HCT116 (cell line): ENCODE measurements at regions not wholly inside any gene's neighbourhood (a gene's known extent, or its start where the extent isn't known, plus 50 kb on each side); places are given as distances from the start of the nearest gene placed in this dataset.

Experiments
- ATAC-seq: fragments of 200-7000 bp; cut with Tn5 transposase; 2 replicates; pipeline ENCODE4 v1.9.1; 2020; ENCODE audit warnings: mild to moderate bottlenecking, moderate library complexity
- BruUV-seq: library from RNA; stranded (reverse); fragments of 400-500 nt; replicated peaks from 2 replicates; lab custom pipeline; 2021; lab: Mats Ljungman, UMichigan
- CTCF ChIA-PET: fragments of 300-600 bp; sonication (Branson Sonifier 250); formaldehyde crosslinking; loops from one replicate; lab custom pipeline; 2021; ENCODE audit warnings: antibody characterized with exemption; lab: Charles Lee
- POLR2A ChIA-PET: fragments of 300-600, 350-600 bp; sonication (Branson Sonifier 250); formaldehyde crosslinking; loops from one replicate; lab custom pipeline; 2021; ENCODE audit warnings: antibody characterized with exemption; lab: Charles Lee
- RAD21 ChIA-PET, 2 experiments: fragments of 300-600 bp; sonication (Branson Sonifier 250); formaldehyde crosslinking; loops; one replicate each; lab custom pipeline; 2023; ENCODE audit warnings: low total read pairs in 2 of 2; ENCODE audit not compliant: uncharacterized antibody in 2 of 2, unreplicated experiment in 2 of 2, low non-redundant PET in 1 of 2; lab: Charles Lee
- DNase-seq: peaks from one replicate; pipeline ENCODE4 v3.0.0-alpha.2; 2010; ENCODE audit warnings: low read depth, low spot score
- H2AFZ ChIP-seq: fragments of 200-600 bp; shearing (Covaris generic), sonication (generic); 2 replicates; pipeline ENCODE4 v1.6.1; 2017; ENCODE audit warnings: low read depth, mixed run types, mixed read lengths, antibody characterized with exemption, low read length; ENCODE audit not compliant: poor library complexity, severe bottlenecking
- H3K27ac ChIP-seq: 2 replicates; pipeline ENCODE4 v1.5.1; 2012; ENCODE audit warnings: low read depth, low read length
- H3K27me3 ChIP-seq: fragments of 200-600 bp; sonication (generic); 2 replicates; pipeline ENCODE4 v1.6.1; 2016; ENCODE audit warnings: mixed run types, low read length, mixed read lengths; ENCODE audit not compliant: insufficient read depth
- H3K36me3 ChIP-seq, 2 experiments: fragments of 200-500 bp in 1 of 2; fragments of 200-600 bp in 1 of 2; sonication (Bioruptor generic) in 1 of 2; sonication (generic) in 1 of 2; 2 replicates each; pipeline versions ENCODE4 v1.5.1 to v1.6.1; 2014 to 2016; ENCODE audit warnings: low read length in 2 of 2, inconsistent platforms in 1 of 2, mixed read lengths in 1 of 2, mixed run types in 1 of 2; ENCODE audit not compliant: insufficient read depth in 2 of 2, control insufficient read depth in 1 of 2
- H3K4me1 ChIP-seq, 2 experiments: fragments of 200-600 bp in 1 of 2; sonication (generic) in 1 of 2; 2 replicates each; pipeline versions ENCODE4 v1.5.1 to v1.6.1; 2012 to 2017; ENCODE audit warnings: low read length in 2 of 2, inconsistent platforms in 1 of 2, mild to moderate bottlenecking in 1 of 2, mixed read lengths in 1 of 2, mixed run types in 1 of 2, moderate library complexity in 1 of 2; ENCODE audit not compliant: insufficient read depth in 2 of 2, control insufficient read depth in 1 of 2
- H3K4me2 ChIP-seq: fragments of 200-600 bp; sonication (generic); 2 replicates; pipeline ENCODE4 v1.6.1; 2017; ENCODE audit warnings: mixed run types, low read length, mixed read lengths
- H3K4me3 ChIP-seq, 2 experiments: fragments of 200-600 bp in 1 of 2; sonication (generic) in 1 of 2; replicated peaks in 1 of 2; 2 replicates each; pipeline ENCODE4 v1.5.1; 2011 to 2016; ENCODE audit warnings: low read length in 2 of 2, control low read depth in 1 of 2, low read depth in 1 of 2, mild to moderate bottlenecking in 1 of 2, mixed read lengths in 1 of 2, mixed run types in 1 of 2
- H3K79me2 ChIP-seq: fragments of 200-600 bp; sonication (generic); 2 replicates; pipeline ENCODE4 v1.6.1; 2017; ENCODE audit warnings: mild to moderate bottlenecking, mixed run types, low read length, moderate library complexity, mixed read lengths; ENCODE audit not compliant: insufficient read depth
- H3K9ac ChIP-seq: fragments of 200-600 bp; sonication (generic); 2 replicates; pipeline ENCODE4 v1.6.1; 2016; ENCODE audit warnings: low read length, mixed read lengths
- H3K9me2 ChIP-seq: fragments of 200-600 bp; sonication (generic), shearing (Covaris generic); 2 replicates; pipeline ENCODE4 v1.6.1; 2017; ENCODE audit warnings: mixed run types, mild to moderate bottlenecking, moderate library complexity; ENCODE audit not compliant: insufficient read depth
- H3K9me3 ChIP-seq, 2 experiments: fragments of 200-500 bp in 1 of 2; fragments of 200-600 bp in 1 of 2; sonication (Bioruptor generic) in 1 of 2; sonication (generic) in 1 of 2; 2 replicates each; pipeline ENCODE4 v1.6.1; 2014 to 2017; ENCODE audit warnings: low read length in 2 of 2, mixed read lengths in 2 of 2, inconsistent platforms in 1 of 2, low read depth in 1 of 2, mild to moderate bottlenecking in 1 of 2, mixed run types in 1 of 2, moderate library complexity in 1 of 2; ENCODE audit not compliant: control insufficient read depth in 1 of 2, insufficient read depth in 1 of 2
- H4K20me1 ChIP-seq: fragments of 200-600 bp; sonication (generic), shearing (Covaris generic); 2 replicates; pipeline ENCODE4 v1.6.1; 2017; ENCODE audit warnings: mixed run types, mild to moderate bottlenecking, moderate library complexity; ENCODE audit not compliant: insufficient read depth
- CBX3 ChIP-seq: IDR thresholded peaks from 2 replicates; pipeline ENCODE4 v1.6.1; 2012; ENCODE audit warnings: low read depth
- CEBPB ChIP-seq: IDR thresholded peaks from 2 replicates; pipeline ENCODE4 v1.6.1; 2012; ENCODE audit warnings: low read depth
- EGR1 ChIP-seq: IDR thresholded peaks from 2 replicates; pipeline ENCODE4 v1.6.1; 2012; ENCODE audit warnings: low read depth
- ELF1 ChIP-seq: IDR thresholded peaks from 2 replicates; pipeline ENCODE4 v1.6.1; 2012; ENCODE audit warnings: low read depth, borderline replicate concordance
- EZH2 ChIP-seq: fragments of 200-600 bp; sonication (generic); IDR thresholded peaks from 2 replicates; pipeline ENCODE4 v1.6.1; 2017; ENCODE audit warnings: antibody characterized with exemption, mixed run types
- EZH2phosphoT487 ChIP-seq: fragments of 200-600 bp; IDR thresholded peaks from 2 replicates; pipeline ENCODE4 v1.6.1; 2018; ENCODE audit warnings: antibody characterized with exemption, borderline replicate concordance
- FOSL1 ChIP-seq: IDR thresholded peaks from 2 replicates; pipeline ENCODE4 v1.6.1; 2012; ENCODE audit warnings: low read depth
- JUND ChIP-seq: IDR thresholded peaks from 2 replicates; pipeline ENCODE4 v1.6.1; 2012
- POLR2A ChIP-seq: IDR thresholded peaks from 2 replicates; pipeline ENCODE4 v1.7.0; 2011; ENCODE audit warnings: borderline replicate concordance; ENCODE audit not compliant: insufficient read depth, insufficient read length; ENCODE audit errors: extremely low read depth
- RAD21 ChIP-seq: IDR thresholded peaks from 2 replicates; pipeline ENCODE4 v1.6.1; 2012; ENCODE audit warnings: low read depth, mild to moderate bottlenecking
- SRF ChIP-seq: IDR thresholded peaks from 2 replicates; pipeline ENCODE4 v1.6.1; 2012; ENCODE audit warnings: low read depth
- TCF7L2 ChIP-seq: IDR thresholded peaks from 2 replicates; pipeline ENCODE4 v1.7.0; 2011; ENCODE audit warnings: borderline replicate concordance, inconsistent platforms; ENCODE audit not compliant: insufficient read depth, insufficient read length; ENCODE audit errors: extremely low read depth
- ZFX ChIP-seq: fragments of 450-650 bp; IDR thresholded peaks from 2 replicates; pipeline ENCODE4 v1.6.1; 2017
- ZNF274 ChIP-seq: fragments of 200-500 bp; sonication (Bioruptor generic); IDR thresholded peaks from 2 replicates; pipeline ENCODE4 v1.6.1; 2014; ENCODE audit warnings: mild to moderate bottlenecking, low read depth, low read length, inconsistent platforms
- intact Hi-C: fragments of 100-400 bp; cut with micrococcal nuclease; formaldehyde crosslinking; loops from 2 replicates; pipeline ENCODE4 v1.10.0; 2022
- TF ChIP-seq, protein P1 (sequence below): IDR thresholded peaks from 2 replicates; pipeline ENCODE4 v1.6.1; 2012; ENCODE audit warnings: low read depth
- TF ChIP-seq, protein P2 (sequence below): IDR thresholded peaks from 2 replicates; pipeline ENCODE4 v1.6.1; 2012
- TF ChIP-seq, protein P3 (sequence below): IDR thresholded peaks from 2 replicates; pipeline ENCODE4 v1.6.1; 2011; ENCODE audit warnings: mild to moderate bottlenecking, low read length, moderate library complexity; ENCODE audit not compliant: insufficient replicate concordance; ENCODE audit errors: extremely low read depth

DNA sequence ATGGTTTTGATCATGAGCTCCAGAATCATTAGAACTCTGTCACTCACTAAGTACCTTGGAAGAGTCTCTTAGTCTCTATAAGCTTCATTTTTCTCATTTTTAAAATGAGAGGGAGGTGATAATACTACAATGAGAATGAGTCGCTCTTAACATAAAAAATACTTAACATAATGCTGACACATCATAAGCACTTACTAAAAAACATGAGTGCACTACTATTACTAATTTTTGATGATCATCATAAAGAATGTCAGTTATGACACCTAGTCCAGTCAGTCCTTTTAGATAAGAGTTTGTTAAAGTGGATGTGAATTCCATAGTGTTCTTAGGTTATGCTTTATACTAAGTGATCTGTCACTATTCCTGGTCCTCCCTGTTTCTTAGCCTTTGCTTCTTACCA is 200.4 kb upstream of the SLC24A2 start:
- H3K4me2 ChIP-seq, result no peak overlapping the region
- CTCF ChIA-PET, result no interaction called here
- POLR2A ChIA-PET, result interaction anchor here (0.8 kb wide), 1 partner anchor 9 kb away, joined by 3 read pairs; no protein-coding TSS in a partner anchor
- no TSS peak for BruUV-seq
- H3K9me2 ChIP-seq, result no peaks in the 10 kb centered on the region
- H3K36me3 ChIP-seq, result no peaks in the 10 kb centered on the region
- H3K9ac ChIP-seq, result no peak overlapping the region
- intact Hi-C loops, result no loop called here
- TF ChIP-seq CBX3 (no peak), FOSL1 (no peak), ZNF274 (no peak), ELF1 (no peak), EGR1 (no peak), ZFX (no peak), TCF7L2 (no peak), CEBPB (no peak), EZH2 (no peak), JUND (no peak), SRF (no peak), RAD21 (no peak), EZH2phosphoT487 (no peak), POLR2A (no peak)
- TF ChIP-seq, protein P1, sequence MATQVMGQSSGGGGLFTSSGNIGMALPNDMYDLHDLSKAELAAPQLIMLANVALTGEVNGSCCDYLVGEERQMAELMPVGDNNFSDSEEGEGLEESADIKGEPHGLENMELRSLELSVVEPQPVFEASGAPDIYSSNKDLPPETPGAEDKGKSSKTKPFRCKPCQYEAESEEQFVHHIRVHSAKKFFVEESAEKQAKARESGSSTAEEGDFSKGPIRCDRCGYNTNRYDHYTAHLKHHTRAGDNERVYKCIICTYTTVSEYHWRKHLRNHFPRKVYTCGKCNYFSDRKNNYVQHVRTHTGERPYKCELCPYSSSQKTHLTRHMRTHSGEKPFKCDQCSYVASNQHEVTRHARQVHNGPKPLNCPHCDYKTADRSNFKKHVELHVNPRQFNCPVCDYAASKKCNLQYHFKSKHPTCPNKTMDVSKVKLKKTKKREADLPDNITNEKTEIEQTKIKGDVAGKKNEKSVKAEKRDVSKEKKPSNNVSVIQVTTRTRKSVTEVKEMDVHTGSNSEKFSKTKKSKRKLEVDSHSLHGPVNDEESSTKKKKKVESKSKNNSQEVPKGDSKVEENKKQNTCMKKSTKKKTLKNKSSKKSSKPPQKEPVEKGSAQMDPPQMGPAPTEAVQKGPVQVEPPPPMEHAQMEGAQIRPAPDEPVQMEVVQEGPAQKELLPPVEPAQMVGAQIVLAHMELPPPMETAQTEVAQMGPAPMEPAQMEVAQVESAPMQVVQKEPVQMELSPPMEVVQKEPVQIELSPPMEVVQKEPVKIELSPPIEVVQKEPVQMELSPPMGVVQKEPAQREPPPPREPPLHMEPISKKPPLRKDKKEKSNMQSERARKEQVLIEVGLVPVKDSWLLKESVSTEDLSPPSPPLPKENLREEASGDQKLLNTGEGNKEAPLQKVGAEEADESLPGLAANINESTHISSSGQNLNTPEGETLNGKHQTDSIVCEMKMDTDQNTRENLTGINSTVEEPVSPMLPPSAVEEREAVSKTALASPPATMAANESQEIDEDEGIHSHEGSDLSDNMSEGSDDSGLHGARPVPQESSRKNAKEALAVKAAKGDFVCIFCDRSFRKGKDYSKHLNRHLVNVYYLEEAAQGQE, result no peak
- TF ChIP-seq, protein P2, sequence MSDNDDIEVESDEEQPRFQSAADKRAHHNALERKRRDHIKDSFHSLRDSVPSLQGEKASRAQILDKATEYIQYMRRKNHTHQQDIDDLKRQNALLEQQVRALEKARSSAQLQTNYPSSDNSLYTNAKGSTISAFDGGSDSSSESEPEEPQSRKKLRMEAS, result no peak
- TF ChIP-seq, protein P3, sequence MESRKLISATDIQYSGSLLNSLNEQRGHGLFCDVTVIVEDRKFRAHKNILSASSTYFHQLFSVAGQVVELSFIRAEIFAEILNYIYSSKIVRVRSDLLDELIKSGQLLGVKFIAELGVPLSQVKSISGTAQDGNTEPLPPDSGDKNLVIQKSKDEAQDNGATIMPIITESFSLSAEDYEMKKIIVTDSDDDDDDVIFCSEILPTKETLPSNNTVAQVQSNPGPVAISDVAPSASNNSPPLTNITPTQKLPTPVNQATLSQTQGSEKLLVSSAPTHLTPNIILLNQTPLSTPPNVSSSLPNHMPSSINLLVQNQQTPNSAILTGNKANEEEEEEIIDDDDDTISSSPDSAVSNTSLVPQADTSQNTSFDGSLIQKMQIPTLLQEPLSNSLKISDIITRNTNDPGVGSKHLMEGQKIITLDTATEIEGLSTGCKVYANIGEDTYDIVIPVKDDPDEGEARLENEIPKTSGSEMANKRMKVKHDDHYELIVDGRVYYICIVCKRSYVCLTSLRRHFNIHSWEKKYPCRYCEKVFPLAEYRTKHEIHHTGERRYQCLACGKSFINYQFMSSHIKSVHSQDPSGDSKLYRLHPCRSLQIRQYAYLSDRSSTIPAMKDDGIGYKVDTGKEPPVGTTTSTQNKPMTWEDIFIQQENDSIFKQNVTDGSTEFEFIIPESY, result no peak
- peaks cover 13% of the 10 kb centered on the region for H3K27me3 ChIP-seq
- DNase-seq, result no peak
- H3K4me3 ChIP-seq, result no peak overlapping the region
- H4K20me1 ChIP-seq, result no peaks in the 10 kb centered on the region
- H3K27ac ChIP-seq, result no peak overlapping the region
- RAD21 ChIA-PET, result no interaction called here
- H3K4me1 ChIP-seq, result no peaks in the 10 kb centered on the region
- no peaks in the 10 kb centered on the region for H3K9me3 ChIP-seq
- no peak overlapping the region for H2AFZ ChIP-seq
- ATAC-seq, result no peak
- H3K79me2 ChIP-seq, result no peaks in the 10 kb centered on the region
